WTC11 (cell line): ENCODE measurements at regions not wholly inside any gene's neighbourhood (a gene's known extent, or its start where the extent isn't known, plus 50 kb on each side); places are given as distances from the start of the nearest gene placed in this dataset.
"Not testable (repeated sequence)": the region's sequence is repeated elsewhere in the genome, so short reads cannot be mapped to it uniquely, and the experiment has no call there.

Experiments
- ATAC-seq: fragments of 200-7000 bp; cut with Tn5 transposase; 2 replicates; pipeline ENCODE4 v1.10.0; 2021; ENCODE audit warnings: mild to moderate bottlenecking, moderate library complexity
- CTCF ChIA-PET: fragments of 300-600 bp; sonication (Branson Sonifier 250); formaldehyde crosslinking; loops from one replicate; lab custom pipeline; 2021; ENCODE audit warnings: antibody characterized with exemption; lab: Charles Lee
- POLR2A ChIA-PET: fragments of 350-600 bp; sonication (Branson Sonifier 250); formaldehyde crosslinking; loops from one replicate; lab custom pipeline; 2021; ENCODE audit warnings: antibody characterized with exemption; lab: Charles Lee
- DNase-seq: peaks from one replicate; pipeline ENCODE4 v3.0.0; 2021; ENCODE audit warnings: low spot score
- H3K27ac Mint-ChIP-seq: 2 replicates; pipeline ENCODE4 v1.8.0; 2021; ENCODE audit warnings: mixed read lengths
- H3K27me3 Mint-ChIP-seq: 2 replicates; pipeline ENCODE4 v1.8.0; 2021; ENCODE audit warnings: low read depth, mild to moderate bottlenecking, moderate library complexity, mixed read lengths
- H3K36me3 Mint-ChIP-seq: 2 replicates; pipeline ENCODE4 v1.8.0; 2021; ENCODE audit warnings: mixed read lengths
- H3K4me1 Mint-ChIP-seq: 2 replicates; pipeline ENCODE4 v1.8.0; 2022; ENCODE audit warnings: mixed read lengths
- H3K4me3 Mint-ChIP-seq: 2 replicates; pipeline ENCODE4 v1.8.0; 2021; ENCODE audit warnings: mild to moderate bottlenecking, moderate library complexity, mixed read lengths
- H3K9me3 Mint-ChIP-seq: 2 replicates; pipeline ENCODE4 v1.8.0; 2021; ENCODE audit warnings: mixed read lengths
- CBFB ChIP-seq: sonication (generic); formaldehyde crosslinking; IDR thresholded peaks from 2 replicates; pipeline ENCODE4 v1.8.1; 2022; ENCODE audit warnings: mild to moderate bottlenecking, low read depth, missing genetic modification reagents
- CTCF ChIP-seq: fragments of 200-600 bp; IDR thresholded peaks from 2 replicates; pipeline ENCODE4 v1.8.0; 2022; ENCODE audit warnings: antibody characterized with exemption
- ELF4 ChIP-seq: sonication (generic); formaldehyde crosslinking; IDR thresholded peaks from 2 replicates; pipeline ENCODE4 v1.8.1; 2022; ENCODE audit warnings: low read depth, mild to moderate bottlenecking, moderate library complexity, missing genetic modification reagents
- EMX1 ChIP-seq: fragments of 250-450 bp; sonication (Bioruptor Pico); IDR thresholded peaks from 2 replicates; pipeline ENCODE4 v1.8.0; 2021; ENCODE audit warnings: mild to moderate bottlenecking
- FOXK1 ChIP-seq: sonication (generic); formaldehyde crosslinking; IDR thresholded peaks from 2 replicates; pipeline ENCODE4 v1.8.0; 2022; ENCODE audit warnings: mild to moderate bottlenecking, moderate library complexity, missing genetic modification reagents
- JAZF1 ChIP-seq: fragments of 250-450 bp; sonication (Bioruptor Pico); IDR thresholded peaks from 2 replicates; pipeline ENCODE4 v1.9.0; 2021; ENCODE audit warnings: moderate library complexity, mild to moderate bottlenecking, inconsistent platforms
- MXD4 ChIP-seq: fragments of 250-450 bp; sonication (Bioruptor Pico); IDR thresholded peaks from 2 replicates; pipeline ENCODE4 v1.8.0; 2021; ENCODE audit warnings: mild to moderate bottlenecking, moderate library complexity, borderline replicate concordance
- SP1 ChIP-seq: sonication (generic); formaldehyde crosslinking; conservative IDR thresholded peaks from 2 replicates; pipeline ENCODE4 v1.8.1; 2022; ENCODE audit warnings: missing genetic modification reagents
- TCF7 ChIP-seq: sonication (generic); formaldehyde crosslinking; IDR thresholded peaks from 2 replicates; pipeline ENCODE4 v1.8.0; 2022; ENCODE audit warnings: mild to moderate bottlenecking, low read depth, missing genetic modification reagents, moderate library complexity
- TP53 ChIP-seq: sonication (generic); formaldehyde crosslinking; IDR thresholded peaks from 2 replicates; pipeline ENCODE4 v1.8.1; 2023; ENCODE audit warnings: mild to moderate bottlenecking, missing genetic modification reagents
- ZNF138 ChIP-seq: sonication (generic); formaldehyde crosslinking; conservative IDR thresholded peaks from 2 replicates; pipeline ENCODE4 v1.8.1; 2022; ENCODE audit warnings: mild to moderate bottlenecking, moderate library complexity, missing genetic modification reagents
- ZNF317 ChIP-seq: sonication (generic); formaldehyde crosslinking; IDR thresholded peaks from 2 replicates; pipeline ENCODE4 v1.8.1; 2023; ENCODE audit warnings: low read depth, mild to moderate bottlenecking, moderate library complexity, missing genetic modification reagents, borderline replicate concordance
- ZNF532 ChIP-seq: fragments of 250-450 bp; sonication (Bioruptor Pico); IDR thresholded peaks from 2 replicates; pipeline ENCODE4 v1.9.0; 2021; ENCODE audit warnings: mild to moderate bottlenecking, borderline replicate concordance
- ZSCAN18 ChIP-seq: fragments of 250-450 bp; sonication (Bioruptor Pico); IDR thresholded peaks from 2 replicates; pipeline ENCODE4 v2.1.2; 2022; ENCODE audit warnings: mild to moderate bottlenecking, moderate library complexity

- TF ChIP-seq CTCF (peak; percentile 4; the same call in 1 of the 2 replicates), ZNF532 (CRISPR knock-in tag) (0 out of 2 replicates have a peak, but pooled peaks have one; percentile 31)
- TF ChIP-seq, all 79 proteins: peak for 2; not testable (repeated sequence) for 77
- H3K4me3 Mint-ChIP-seq, H3K27ac Mint-ChIP-seq, POLR2A ChIA-PET, H3K4me1 Mint-ChIP-seq, DNase-seq, H3K27me3 Mint-ChIP-seq, ATAC-seq: not testable (repeated sequence)
- CTCF ChIA-PET: interaction anchor here (1.2 kb wide), 1 partner anchor 9 kb away, joined by 3 read pairs; no protein-coding TSS in a partner anchor
- Mint-ChIP-seq H3K9me3 (peaks cover 16% of the 10 kb centered on the region), H3K36me3 (peaks cover 14% of the 10 kb centered on the region)
Observed at GRCh38 chr6:168991695-168992094, 262.0 kb downstream of the THBS2 start.

GRCh38 chr6:168990019-168990751, 263.5 kb downstream of the THBS2 start:
- DNase-seq (peak; percentile 30), ATAC-seq (no peak)
- Mint-ChIP-seq H3K27me3 (no peaks in the 10 kb centered on the region), H3K9me3 (peaks cover 11% of the 10 kb centered on the region), H3K27ac (no peak overlapping the region), H3K4me1 (peaks cover 3% of the 10 kb centered on the region; the same call in 1 of the 2 replicates), H3K4me3 (no peak overlapping the region), H3K36me3 (peaks cover 10% of the 10 kb centered on the region)
- ChIA-PET POLR2A (no interaction called here), CTCF (interaction anchor here (0.5 kb wide), 1 partner anchor 1455 kb away, joined by 3 read pairs; no protein-coding TSS in a partner anchor)
- TF ChIP-seq FOXK1 (no peak), CTCF (peak; percentile 37; the same call in 1 of the 2 replicates)

DNA sequence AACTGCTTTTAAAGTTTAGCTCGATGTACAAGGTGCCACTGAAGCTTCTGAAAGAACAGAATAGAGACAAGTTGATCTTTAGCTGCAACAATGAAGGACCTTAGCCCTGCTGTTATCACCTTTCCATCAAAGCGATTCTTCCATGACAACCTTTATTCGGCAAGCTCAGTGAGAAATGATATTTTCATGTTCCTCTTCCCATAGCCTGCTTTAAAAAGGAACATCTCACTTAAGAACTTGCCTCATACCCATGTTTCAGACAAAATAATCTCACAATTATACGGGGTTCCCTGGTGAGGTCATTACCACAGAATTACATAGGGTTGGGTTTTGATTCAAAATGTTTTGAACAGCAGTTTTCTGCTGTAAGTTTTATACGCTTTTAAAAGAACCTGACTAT, 264.2 kb downstream of the THBS2 start:
- DNase-seq (no peak), ATAC-seq (no peak)
- TF ChIP-seq SP1 (no peak), TCF7 (CRISPR knock-in tag) (no peak), TP53 (CRISPR knock-in tag) (no peak), EMX1 (CRISPR knock-in tag) (no peak), ZNF317 (CRISPR knock-in tag) (no peak), JAZF1 (CRISPR knock-in tag) (no peak), MXD4 (CRISPR knock-in tag) (no peak), ZSCAN18 (CRISPR knock-in tag) (no peak), ZNF138 (CRISPR knock-in tag) (no peak), CBFB (CRISPR knock-in tag) (no peak), ELF4 (CRISPR knock-in tag) (no peak)
- H3K4me3 Mint-ChIP-seq: no peak overlapping the region
- H3K9me3 Mint-ChIP-seq: peaks cover 11% of the 10 kb centered on the region; the same call in 1 of the 2 replicates
- H3K36me3 Mint-ChIP-seq: peaks cover 10% of the 10 kb centered on the region
- H3K4me1 Mint-ChIP-seq: peaks cover 3% of the 10 kb centered on the region; the same call in 1 of the 2 replicates
- ChIA-PET POLR2A (no interaction called here), CTCF (interaction anchor here (0.5 kb wide), 1 partner anchor 1454 kb away, joined by 3 read pairs; no protein-coding TSS in a partner anchor)
- H3K27me3 Mint-ChIP-seq: no peaks in the 10 kb centered on the region
- no peak overlapping the region for H3K27ac Mint-ChIP-seq
